Mesendoderm (in vitro differentiated cells): ENCODE measurements at regions not wholly inside any gene's neighbourhood (a gene's known extent, or its start where the extent isn't known, plus 50 kb on each side); places are given as distances from the start of the nearest gene placed in this dataset.

Source experiments
- DNase-seq: peaks from one replicate; pipeline ENCODE4 v3.0.0; 2013
- H2AK5ac ChIP-seq: 2 replicates; pipeline ENCODE4 v1.6.1; 2013; ENCODE audit warnings: low read length, inconsistent platforms
- H2BK120ac ChIP-seq: 2 replicates; pipeline ENCODE4 v1.6.1; 2013; ENCODE audit warnings: low read depth, mild to moderate bottlenecking, low read length, moderate library complexity, mixed read lengths
- H2BK15ac ChIP-seq: replicated peaks from 2 replicates; pipeline ENCODE4 v1.6.1; 2013; ENCODE audit warnings: low read depth, mild to moderate bottlenecking, moderate library complexity
- H2BK5ac ChIP-seq: 2 replicates; pipeline ENCODE4 v1.6.1; 2013; ENCODE audit warnings: low read length, inconsistent platforms
- H3K18ac ChIP-seq: 2 replicates; pipeline ENCODE4 v1.6.1; 2013; ENCODE audit warnings: mild to moderate bottlenecking, low read length, mixed read lengths
- H3K23ac ChIP-seq: one replicate; pipeline ENCODE4 v1.6.1; 2013; ENCODE audit warnings: low read length
- H3K27ac ChIP-seq: 2 replicates; pipeline ENCODE4 v1.5.1; 2013; ENCODE audit warnings: low read depth, mild to moderate bottlenecking, inconsistent platforms, low read length, moderate library complexity
- H3K27me3 ChIP-seq: 2 replicates; pipeline ENCODE4 v1.6.1; 2013; ENCODE audit warnings: low read length, control low read depth, mild to moderate bottlenecking, inconsistent platforms; ENCODE audit not compliant: insufficient read depth, poor library complexity
- H3K36me3 ChIP-seq: 2 replicates; pipeline ENCODE4 v1.6.1; 2013; ENCODE audit warnings: low read length, inconsistent platforms; ENCODE audit not compliant: control insufficient read depth, insufficient read depth
- H3K4ac ChIP-seq: one replicate; pipeline ENCODE4 v1.6.1; 2013; ENCODE audit warnings: low read depth, mild to moderate bottlenecking, low read length, moderate library complexity
- H3K4me1 ChIP-seq: 2 replicates; pipeline ENCODE4 v1.6.1; 2013; ENCODE audit warnings: low read depth, low read length, inconsistent platforms; ENCODE audit not compliant: control insufficient read depth
- H3K4me2 ChIP-seq: 2 replicates; pipeline ENCODE4 v1.6.1; 2013; ENCODE audit warnings: low read length
- H3K4me3 ChIP-seq: 2 replicates; pipeline ENCODE4 v1.5.1; 2013; ENCODE audit warnings: mild to moderate bottlenecking, low read length
- H3K56ac ChIP-seq: one replicate; pipeline ENCODE4 v1.6.1; 2013; ENCODE audit warnings: low read length
- H3K79me1 ChIP-seq: 2 replicates; pipeline ENCODE4 v1.6.1; 2013; ENCODE audit warnings: low read length, inconsistent platforms
- H3K79me2 ChIP-seq: 2 replicates; pipeline ENCODE4 v1.6.1; 2013; ENCODE audit warnings: mild to moderate bottlenecking, low read length; ENCODE audit not compliant: control insufficient read depth, insufficient read depth
- H3K9ac ChIP-seq: 2 replicates; pipeline ENCODE4 v1.6.1; 2013; ENCODE audit warnings: low read length, inconsistent platforms
- H4K5ac ChIP-seq: one replicate; pipeline ENCODE4 v1.6.1; 2013; ENCODE audit warnings: low read length
- H4K8ac ChIP-seq: one replicate; pipeline ENCODE4 v1.6.1; 2013; ENCODE audit warnings: low read depth, mild to moderate bottlenecking, control low read depth, low read length, moderate library complexity
- WGBS: extraction: QIAGEN DNeasy Blood & Tissue Kit; methylation state at CpG from one replicate; pipeline ENCODE4 v1.1.7; 2013; ENCODE audit warnings: low lambda C conversion rate, missing lambda C conversion rate; ENCODE audit not compliant: insufficient coverage; ENCODE audit errors: extremely low coverage; 5-methylcytosine and 5-hydroxymethylcytosine counted together

GRCh38 chr11:43567396-43567975, 113.1 kb upstream of the HSD17B12 start:
- no CpG with 5 or more reads among the region's 5 CpGs for WGBS
- H2AK5ac ChIP-seq = no peak overlapping the region
- H4K5ac ChIP-seq = no peak overlapping the region
- no peak overlapping the region for H3K23ac ChIP-seq
- DNase-seq = peak; percentile 54
- no peaks in the 10 kb centered on the region for H3K79me2 ChIP-seq
- no peak overlapping the region for H4K8ac ChIP-seq
- H3K79me1 ChIP-seq = no peaks in the 10 kb centered on the region
- no peak overlapping the region for H3K4me2 ChIP-seq
- H3K56ac ChIP-seq = no peak overlapping the region
- H2BK5ac ChIP-seq = no peak overlapping the region
- H3K18ac ChIP-seq = no peak overlapping the region
- no peak overlapping the region for H2BK15ac ChIP-seq
- no peaks in the 10 kb centered on the region for H3K36me3 ChIP-seq
- no peak overlapping the region for H2BK120ac ChIP-seq
- H3K4ac ChIP-seq = no peak overlapping the region
- H3K4me1 ChIP-seq = no peaks in the 10 kb centered on the region
- H3K27me3 ChIP-seq = peaks cover 6% of the 10 kb centered on the region
- H3K4me3 ChIP-seq = no peak overlapping the region
- H3K9ac ChIP-seq = no peak overlapping the region
- H3K27ac ChIP-seq = no peak overlapping the region

- WGBS = no CpG with 5 or more reads among the region's 6 CpGs
- H3K79me1 ChIP-seq = no peaks in the 10 kb centered on the region
- no peaks in the 10 kb centered on the region for H3K4me1 ChIP-seq
- H2BK15ac ChIP-seq = no peak overlapping the region
- no peak overlapping the region for H3K4me2 ChIP-seq
- no peak overlapping the region for H3K4me3 ChIP-seq
- H3K27me3 ChIP-seq = peaks cover 54% of the 10 kb centered on the region
- no peak overlapping the region for H3K9ac ChIP-seq
- H3K18ac ChIP-seq = no peak overlapping the region
- no peak overlapping the region for H4K5ac ChIP-seq
- peak; percentile 71 for DNase-seq
- H3K36me3 ChIP-seq = no peaks in the 10 kb centered on the region
- H4K8ac ChIP-seq = no peak overlapping the region
- no peak overlapping the region for H3K27ac ChIP-seq
- no peak overlapping the region for H2AK5ac ChIP-seq
- no peaks in the 10 kb centered on the region for H3K79me2 ChIP-seq
- no peak overlapping the region for H3K4ac ChIP-seq
- H3K23ac ChIP-seq = no peak overlapping the region
- no peak overlapping the region for H3K56ac ChIP-seq
- H2BK5ac ChIP-seq = no peak overlapping the region
- H2BK120ac ChIP-seq = no peak overlapping the region
Observed at GRCh38 chr11:43573233-43573632, 107.3 kb upstream of the HSD17B12 start.

- H3K36me3 ChIP-seq = no peaks in the 10 kb centered on the region
- H3K79me1 ChIP-seq = no peaks in the 10 kb centered on the region
- H2BK5ac ChIP-seq = no peak overlapping the region
- no peak overlapping the region for H3K18ac ChIP-seq
- no peak overlapping the region for H3K56ac ChIP-seq
- no peak overlapping the region for H3K4me2 ChIP-seq
- no peak overlapping the region for H2BK15ac ChIP-seq
- H4K8ac ChIP-seq = no peak overlapping the region
- no peak overlapping the region for H3K27ac ChIP-seq
- H3K4ac ChIP-seq = no peak overlapping the region
- H3K9ac ChIP-seq = no peak overlapping the region
- H4K5ac ChIP-seq = no peak overlapping the region
- no peak for DNase-seq
- no peak overlapping the region for H3K4me3 ChIP-seq
- WGBS = no CpG with 5 or more reads among the region's 5 CpGs
- H2AK5ac ChIP-seq = no peak overlapping the region
- no peak overlapping the region for H3K23ac ChIP-seq
- no peaks in the 10 kb centered on the region for H3K79me2 ChIP-seq
- peaks cover 59% of the 10 kb centered on the region for H3K27me3 ChIP-seq
- H3K4me1 ChIP-seq = no peaks in the 10 kb centered on the region
- no peak overlapping the region for H2BK120ac ChIP-seq
Observed at GRCh38 chr11:43573873-43574272, 106.7 kb upstream of the HSD17B12 start.

GRCh38 chr11:43574411-43574810, 106.1 kb upstream of the HSD17B12 start:
- Histone ChIP-seq H3K27ac (no peak overlapping the region), H3K4me1 (no peaks in the 10 kb centered on the region), H3K4me3 (no peak overlapping the region), H4K5ac (no peak overlapping the region), H3K4me2 (no peak overlapping the region), H2BK15ac (no peak overlapping the region), H2AK5ac (no peak overlapping the region), H3K18ac (no peak overlapping the region), H2BK5ac (no peak overlapping the region), H4K8ac (no peak overlapping the region), H3K56ac (no peak overlapping the region), H3K79me2 (no peaks in the 10 kb centered on the region), H3K36me3 (no peaks in the 10 kb centered on the region), H3K27me3 (peaks cover 59% of the 10 kb centered on the region), H3K23ac (no peak overlapping the region), H3K9ac (no peak overlapping the region), H3K79me1 (no peaks in the 10 kb centered on the region), H2BK120ac (no peak overlapping the region), H3K4ac (no peak overlapping the region)
- no CpG with 5 or more reads among the region's 1 CpG for WGBS
- no peak for DNase-seq

GRCh38 chr11:43574949-43575912, 105.3 kb upstream of the HSD17B12 start:
- Histone ChIP-seq H2BK15ac (no peak overlapping the region), H3K18ac (no peak overlapping the region), H3K23ac (no peak overlapping the region), H3K27me3 (peaks cover 59% of the 10 kb centered on the region), H3K36me3 (no peaks in the 10 kb centered on the region), H3K56ac (no peak overlapping the region), H2BK120ac (no peak overlapping the region), H3K79me1 (no peaks in the 10 kb centered on the region), H3K4ac (no peak overlapping the region), H3K27ac (no peak overlapping the region), H4K5ac (no peak overlapping the region), H2AK5ac (no peak overlapping the region), H3K4me1 (no peaks in the 10 kb centered on the region), H2BK5ac (no peak overlapping the region), H3K79me2 (no peaks in the 10 kb centered on the region), H3K4me3 (no peak overlapping the region), H3K4me2 (peak overlapping the region; percentile 42), H4K8ac (no peak overlapping the region), H3K9ac (no peak overlapping the region)
- no CpG with 5 or more reads among the region's 50 CpGs for WGBS
- DNase-seq = peak; percentile 45
